NOMO-1 treated with DMSO at 0.1 percent for 48 hours (cell line): ENCODE measurements at regions not wholly inside any gene's neighbourhood (a gene's known extent, or its start where the extent isn't known, plus 50 kb on each side); places are given as distances from the start of the nearest gene placed in this dataset.

Experiments
- DNase-seq: peaks from one replicate; lab custom pipeline; 2025; ENCODE audit not compliant: unreplicated experiment; lab: John Stamatoyannopoulos, UW

DNA sequence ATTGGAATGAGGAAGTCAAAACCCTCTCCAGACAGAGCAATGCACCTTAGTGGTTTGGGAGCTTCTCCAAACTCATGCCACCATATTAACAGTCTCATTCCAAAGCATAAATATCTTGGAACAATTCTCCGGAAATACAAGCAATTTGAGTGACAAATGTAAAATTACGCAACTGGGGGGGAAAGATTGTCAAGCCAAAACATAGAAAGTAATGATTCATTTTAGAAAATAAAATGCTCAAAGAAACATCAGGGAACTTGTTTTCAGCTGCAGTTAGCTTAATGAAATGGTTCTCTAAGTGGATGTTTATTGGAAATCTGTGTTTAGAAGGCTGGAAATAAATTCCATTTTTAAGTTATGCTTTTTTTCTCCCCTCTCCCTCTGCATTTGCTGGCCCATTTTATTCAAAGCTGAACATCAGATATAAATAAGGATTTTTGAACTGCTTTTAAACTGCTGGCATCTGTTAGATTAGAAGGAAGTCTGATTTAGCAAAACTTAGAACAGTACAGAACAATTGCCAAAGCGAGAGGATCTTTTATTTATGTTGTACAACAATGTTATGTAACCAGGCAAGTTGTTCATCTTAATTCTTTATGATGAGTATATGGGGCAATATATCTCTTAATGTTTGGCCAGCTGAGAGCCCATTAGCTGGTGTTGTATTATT, 551.9 kb downstream of the PRELID2 start:
- no peak for DNase-seq

DNA sequence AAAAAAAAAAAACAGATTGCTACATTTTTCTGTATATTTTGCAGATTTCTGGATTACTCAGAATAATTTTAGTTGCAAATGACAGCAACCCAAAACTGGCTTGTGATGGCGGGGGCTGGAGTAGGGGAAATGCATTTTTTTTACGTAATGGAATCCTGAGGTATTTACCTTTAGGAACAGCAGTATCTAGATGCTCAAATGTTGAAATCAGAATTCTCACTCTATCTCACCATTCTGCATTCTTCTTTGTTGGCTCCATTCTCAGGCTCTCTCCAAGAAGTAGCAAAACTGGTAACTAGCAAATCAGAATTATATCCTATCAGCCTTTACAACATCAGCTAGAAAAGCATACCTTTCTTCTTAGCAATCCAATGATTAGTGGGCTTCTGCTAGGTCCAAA, 554.3 kb downstream of the PRELID2 start:
- DNase-seq: no peak

DNA sequence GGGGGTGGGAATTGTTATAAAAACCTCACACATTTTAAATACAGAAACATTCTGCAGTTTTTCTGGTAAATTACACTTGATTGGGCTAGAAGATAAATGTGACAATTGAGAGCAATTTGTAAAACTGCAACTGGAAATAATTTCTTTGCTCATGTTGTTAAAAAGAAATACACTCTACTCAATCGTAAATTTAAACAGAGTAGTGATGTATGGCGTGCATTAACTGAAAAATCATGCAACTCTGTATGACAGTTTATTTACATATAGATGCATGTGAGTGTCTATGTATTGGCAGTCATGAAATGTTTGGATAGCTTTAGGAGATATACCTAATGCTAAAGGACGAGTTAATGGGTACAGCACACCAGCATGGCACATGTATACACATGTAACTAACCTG, 554.9 kb downstream of the PRELID2 start:
- no peak for DNase-seq

DNA sequence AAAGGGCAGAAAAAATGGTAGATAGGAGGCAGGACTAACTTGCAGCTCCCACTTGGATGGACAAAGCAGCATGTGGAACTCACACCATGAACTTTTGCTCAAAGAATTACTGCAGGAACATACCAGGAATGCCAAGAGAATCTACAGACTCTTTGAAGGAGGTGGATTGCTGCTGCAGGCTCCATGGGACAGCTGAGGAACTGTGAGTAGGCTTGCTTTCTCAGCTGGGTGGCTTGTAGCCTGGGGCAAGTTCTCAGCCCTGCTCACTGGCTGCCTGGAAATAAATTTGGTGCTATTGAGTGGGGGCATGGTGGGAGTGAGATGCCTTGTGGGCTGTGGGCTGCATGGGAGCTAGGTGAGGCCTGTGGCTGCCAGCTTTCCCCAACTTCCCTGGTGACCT, 574.5 kb downstream of the PRELID2 start:
- no peak for DNase-seq

DNA sequence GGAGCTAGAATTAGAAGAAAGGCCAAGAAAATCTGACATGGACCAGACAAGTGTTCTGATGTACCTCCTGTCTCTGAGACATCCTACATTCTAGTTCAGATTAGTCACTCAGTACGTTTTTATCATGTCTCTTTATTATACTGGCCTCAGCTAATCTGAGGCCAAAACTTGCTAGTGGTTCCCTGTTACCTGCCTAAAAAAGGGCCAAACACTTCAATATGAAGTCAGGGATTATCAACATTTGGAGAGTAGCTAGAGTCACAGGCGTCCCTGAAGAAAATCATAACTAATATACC, 587.4 kb downstream of the PRELID2 start:
- no peak for DNase-seq

DNA sequence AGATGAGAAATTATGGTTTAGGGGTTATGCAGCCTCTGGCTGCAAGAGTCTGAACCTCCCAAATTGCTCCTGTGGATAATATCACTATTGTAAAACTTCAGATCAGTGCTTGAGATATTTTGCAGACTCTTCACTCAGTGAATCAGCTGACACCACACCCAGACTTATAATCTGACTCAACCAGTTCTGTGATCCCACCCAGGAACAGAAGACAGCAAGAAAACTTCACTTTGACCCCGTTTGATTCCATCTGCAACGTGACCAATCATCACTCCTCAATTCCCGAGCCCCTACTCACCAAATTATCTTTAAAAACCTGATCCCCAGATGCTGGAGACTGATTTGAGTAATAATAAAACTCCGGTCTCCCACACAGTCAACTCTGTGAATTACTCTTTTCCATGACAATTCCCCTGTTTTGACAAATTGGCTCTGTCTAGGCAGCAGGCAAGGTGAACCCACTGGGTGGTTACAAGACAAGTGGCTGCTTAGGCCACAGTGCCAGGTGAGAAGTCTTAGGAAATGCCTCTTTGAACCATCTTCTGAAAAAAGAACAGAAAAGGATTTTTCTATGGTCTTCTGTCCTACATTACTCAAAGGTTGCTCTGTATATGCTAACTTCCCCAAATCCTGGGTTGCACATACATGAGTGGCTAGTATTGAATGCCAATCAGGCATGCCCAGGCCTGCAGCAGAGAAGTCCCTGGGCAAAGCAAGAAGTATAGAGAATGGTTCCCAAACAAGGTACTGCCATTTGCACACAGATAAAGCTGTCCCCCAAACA, 588.0 kb downstream of the PRELID2 start:
- no peak for DNase-seq

DNA sequence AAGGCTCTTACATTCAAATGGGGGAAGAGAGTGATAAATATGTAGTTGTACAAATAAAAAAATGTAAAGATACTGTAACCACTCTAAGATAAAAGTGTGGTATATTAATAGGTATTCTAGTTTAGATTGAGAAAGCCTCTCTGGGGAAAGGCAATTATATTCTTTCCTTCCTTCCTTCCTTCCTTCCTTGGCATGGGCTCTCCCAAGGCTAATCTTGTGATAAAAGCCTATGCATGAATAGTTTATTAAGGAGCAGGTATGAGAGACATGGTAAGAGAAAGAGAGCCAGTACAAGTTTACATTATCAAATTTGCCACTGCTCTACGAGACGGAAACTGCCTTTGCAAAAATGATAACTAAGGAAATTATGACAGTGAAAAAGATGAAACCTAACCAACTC, 588.8 kb downstream of the PRELID2 start:
- no peak for DNase-seq

DNA sequence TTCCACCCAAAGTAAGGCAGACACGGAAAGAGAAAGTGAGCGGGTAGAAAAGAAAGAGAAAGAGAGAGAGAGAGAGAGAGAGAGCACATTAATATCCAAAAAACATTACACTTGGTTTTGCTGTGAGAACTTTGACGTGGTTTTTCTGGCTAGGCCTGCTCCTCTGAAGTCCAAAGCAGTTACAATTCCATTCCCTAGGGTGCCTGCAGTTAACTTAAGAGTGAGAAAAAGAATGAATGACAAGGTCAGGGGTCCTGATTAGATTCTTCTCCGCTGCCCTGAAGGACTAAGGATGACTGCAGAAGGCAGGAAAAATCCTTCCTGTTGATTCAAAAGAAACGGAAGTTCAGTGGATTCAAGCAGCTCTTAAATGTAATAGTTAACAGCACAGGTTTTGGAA, 589.8 kb downstream of the PRELID2 start:
- no peak for DNase-seq

DNA sequence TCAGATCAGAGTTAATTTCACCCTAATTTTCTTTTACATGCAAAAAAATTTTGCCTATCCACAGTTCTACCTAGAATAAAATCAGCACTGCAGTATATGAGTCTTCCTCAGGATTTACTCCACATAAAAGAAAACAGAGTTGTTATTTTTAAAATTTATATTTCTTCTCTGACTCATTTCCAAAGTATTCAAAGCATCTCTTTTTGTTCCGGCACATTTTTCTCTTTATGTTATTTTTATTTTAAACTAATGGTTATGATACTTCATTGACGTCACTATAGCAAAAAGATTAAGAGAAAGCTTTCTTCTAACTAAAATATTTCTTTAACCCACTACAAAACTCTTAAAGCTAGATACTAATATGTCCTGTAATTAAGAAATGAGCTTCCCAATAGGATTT, 590.4 kb downstream of the PRELID2 start:
- no peak for DNase-seq

DNA sequence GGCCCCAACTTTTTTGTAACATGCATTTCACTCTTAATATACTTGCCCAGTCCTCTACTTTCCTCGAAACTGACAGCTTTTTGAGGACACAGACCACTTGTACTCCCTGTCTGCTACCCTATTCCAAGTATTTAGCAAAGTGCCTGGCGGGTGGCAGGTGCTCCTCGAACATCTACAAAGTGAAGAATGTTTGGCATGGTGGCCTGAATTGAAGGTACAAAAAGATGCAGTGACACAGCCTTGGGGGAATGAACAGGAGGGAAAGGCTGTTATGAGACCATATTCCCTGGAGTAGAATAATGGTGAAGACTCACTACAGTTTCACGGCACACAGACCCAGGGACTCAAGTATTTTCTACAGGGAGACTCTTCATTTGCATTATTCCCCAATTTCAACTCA, 590.9 kb downstream of the PRELID2 start:
- no peak for DNase-seq

DNA sequence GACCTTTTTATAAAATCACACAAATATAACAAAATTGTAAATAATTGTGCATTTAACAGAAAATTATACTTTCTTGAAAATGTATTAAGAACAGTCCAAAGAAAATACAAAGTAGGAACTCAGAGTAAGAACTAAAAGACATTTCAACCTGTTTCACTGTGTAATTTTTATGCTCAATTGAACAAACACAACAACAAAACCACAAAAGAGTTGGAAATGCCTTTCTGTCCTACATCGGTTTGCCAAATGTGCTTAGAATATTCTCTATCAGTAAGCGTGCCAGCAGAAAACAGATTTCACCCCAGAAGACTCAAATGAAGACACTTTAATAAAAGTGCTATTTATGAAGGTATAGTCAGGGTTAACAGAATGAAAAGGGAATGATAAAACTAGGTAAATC, 592.1 kb downstream of the PRELID2 start:
- DNase-seq: no peak

DNA sequence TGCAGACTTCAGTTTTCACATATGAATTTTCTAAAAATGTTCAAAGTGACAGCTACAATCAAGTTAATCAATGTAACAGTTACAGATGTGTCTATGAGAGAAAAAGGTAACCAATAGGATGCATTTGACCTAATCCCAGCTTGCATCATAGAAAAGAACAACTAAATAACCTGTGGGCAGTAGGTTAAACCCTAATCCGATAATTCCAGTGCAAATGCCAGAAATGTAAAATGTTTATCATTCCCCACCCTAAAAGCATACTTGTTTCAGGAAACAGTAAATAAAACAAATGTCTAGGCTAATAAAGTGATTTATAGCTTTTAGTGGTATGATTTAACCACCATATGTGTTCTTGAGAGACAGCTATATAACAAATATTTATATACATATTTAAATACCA, 592.6 kb downstream of the PRELID2 start:
- DNase-seq: no peak

DNA sequence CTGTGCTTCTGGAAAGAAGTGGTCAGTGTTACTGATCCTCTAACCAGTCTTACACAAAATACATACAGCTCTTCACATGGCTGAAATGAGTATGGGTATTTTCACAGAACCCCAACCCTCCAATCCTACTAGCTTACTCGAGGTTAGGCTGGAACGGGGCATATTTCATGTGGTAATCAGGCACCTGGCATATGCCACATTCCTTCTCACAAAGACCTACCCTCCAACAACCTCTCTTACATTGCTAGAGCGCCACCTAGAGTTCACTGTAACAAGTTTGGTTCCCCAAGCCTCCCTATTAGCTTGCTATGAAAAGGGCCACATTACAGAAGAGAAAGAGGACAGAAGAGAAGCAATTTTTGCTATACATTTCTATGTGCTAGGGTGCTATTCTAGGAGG, 597.3 kb downstream of the PRELID2 start:
- no peak for DNase-seq

DNA sequence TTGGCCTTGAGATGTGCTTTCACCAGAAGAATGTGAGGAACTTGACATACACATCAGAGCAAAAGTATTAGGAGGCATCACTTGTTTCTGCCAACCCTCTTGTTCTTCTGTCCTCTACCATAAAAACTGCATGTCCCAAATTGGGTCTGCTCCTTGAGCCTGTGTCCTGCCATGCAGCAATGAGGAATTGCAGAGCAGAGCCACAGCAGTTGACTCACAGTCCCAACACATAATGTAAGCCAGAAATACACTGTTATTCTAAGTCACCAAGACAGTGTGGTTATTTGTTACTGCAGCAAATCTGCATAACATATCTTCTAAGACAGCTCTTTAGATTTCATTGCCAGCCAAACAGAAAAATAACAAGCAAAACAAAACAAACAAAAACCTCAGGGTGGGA, 598.2 kb downstream of the PRELID2 start:
- no peak for DNase-seq

DNA sequence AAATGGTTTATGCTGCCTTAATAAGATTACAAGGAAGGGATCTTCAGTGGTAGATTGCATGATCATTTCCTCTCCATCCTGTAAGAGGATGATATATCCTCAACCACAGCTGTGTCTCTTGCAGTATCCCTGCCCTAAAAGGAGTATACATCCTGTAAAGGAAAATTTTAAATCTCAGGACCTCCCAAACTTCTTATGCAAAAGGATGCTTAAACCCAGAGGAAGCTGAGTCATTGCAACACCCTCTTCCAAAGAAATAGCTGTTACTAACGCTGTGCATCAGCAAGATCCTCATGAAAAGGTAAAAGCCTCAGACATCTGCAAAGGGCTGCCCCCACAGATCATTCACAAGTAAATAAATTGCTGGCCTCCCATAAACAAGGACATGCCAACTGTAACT, 599.0 kb downstream of the PRELID2 start:
- no peak for DNase-seq

DNA sequence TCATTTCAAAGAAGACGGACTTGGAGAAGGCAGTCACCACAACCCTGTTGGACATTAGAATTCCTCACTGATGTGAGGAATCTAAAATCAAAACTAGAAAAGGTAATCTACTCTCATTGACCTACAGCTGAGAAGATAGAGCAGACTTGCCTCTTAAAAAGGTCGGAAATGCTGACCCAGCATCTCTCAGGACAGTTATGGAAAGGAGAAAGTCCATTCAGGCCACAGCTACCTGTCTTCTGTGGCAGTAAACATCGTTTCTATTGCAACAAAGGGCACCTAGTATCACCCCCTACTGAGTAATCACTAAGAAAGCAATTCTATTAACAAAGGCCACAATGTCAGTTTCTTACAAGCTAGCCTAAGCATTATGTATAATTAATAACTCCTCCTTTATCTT, 601.7 kb downstream of the PRELID2 start:
- no peak for DNase-seq

DNA sequence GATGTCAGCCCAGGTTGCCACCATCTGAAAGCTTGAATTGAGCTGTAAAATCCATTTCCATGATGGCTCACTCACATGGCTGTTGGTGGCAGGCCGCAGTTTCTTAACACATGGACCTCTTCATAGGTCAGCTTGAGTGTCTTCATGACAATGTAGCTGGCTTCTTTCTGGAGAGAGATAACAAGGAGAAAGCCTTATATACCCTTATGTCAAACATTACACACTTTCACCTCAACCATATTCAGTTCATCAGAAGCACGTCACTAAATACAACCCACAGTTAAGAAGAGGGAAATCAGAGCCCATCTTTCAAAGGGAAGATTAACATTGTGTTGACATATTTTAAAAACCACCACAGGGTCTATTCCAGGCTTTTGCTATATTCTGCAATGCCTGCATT, 604.4 kb downstream of the PRELID2 start:
- DNase-seq: no peak

DNA sequence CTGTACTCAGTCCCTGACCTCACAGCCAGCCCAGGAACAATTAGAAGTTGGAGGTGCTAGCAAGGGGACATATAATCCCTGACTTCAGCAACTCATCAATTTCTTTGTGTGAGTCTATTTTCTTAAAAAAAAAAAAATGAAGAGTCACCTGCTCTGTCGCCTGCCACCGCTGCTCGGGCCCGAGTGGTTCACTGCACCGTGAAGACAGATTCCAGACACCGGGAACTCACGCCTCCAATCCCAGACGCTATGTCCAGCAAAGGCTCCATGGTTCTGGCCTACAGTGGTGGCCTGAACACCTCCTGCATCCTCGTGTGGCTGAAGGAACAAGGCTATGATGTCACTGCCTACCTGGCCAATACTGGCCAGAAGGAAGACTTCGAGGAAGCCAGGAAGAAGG, 606.6 kb downstream of the PRELID2 start:
- no peak for DNase-seq

DNA sequence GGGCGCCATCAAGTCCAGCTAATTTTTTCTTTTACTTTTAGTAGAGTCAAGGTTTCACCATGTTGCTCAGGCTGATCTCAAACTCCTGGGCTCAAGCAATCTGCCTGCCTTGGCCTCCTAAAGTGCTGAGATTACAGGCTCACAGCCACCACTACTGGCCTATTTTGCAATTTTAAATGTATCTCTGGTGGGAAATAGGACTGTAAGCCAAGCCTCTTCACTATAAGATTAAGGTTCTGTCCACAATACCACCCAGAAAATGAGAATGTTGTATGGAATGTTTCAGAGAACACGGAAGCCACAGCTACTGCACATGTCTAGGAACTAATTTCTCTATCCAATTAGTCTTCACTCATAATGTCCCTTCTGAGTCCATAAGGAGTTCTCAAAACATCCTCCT, 607.3 kb downstream of the PRELID2 start:
- DNase-seq: no peak

DNA sequence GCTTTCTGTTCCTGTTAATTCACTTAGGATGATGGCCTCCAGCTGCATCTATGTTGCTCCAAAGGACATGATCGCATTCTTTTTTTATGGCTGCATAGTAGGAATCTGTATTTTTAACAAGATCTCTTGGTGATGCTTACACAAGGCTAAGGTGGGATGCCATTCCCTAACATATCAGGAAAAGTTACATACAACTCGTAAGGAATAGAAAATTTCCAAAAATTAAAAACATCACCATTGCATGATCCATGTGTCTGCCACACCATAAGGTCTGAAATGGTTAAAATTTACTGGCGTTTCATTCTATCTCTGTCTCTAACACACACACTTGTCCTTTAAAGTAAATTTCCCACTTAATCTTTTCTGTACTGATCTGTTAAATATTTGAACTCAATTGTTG, 608.4 kb downstream of the PRELID2 start:
- DNase-seq: no peak

DNA sequence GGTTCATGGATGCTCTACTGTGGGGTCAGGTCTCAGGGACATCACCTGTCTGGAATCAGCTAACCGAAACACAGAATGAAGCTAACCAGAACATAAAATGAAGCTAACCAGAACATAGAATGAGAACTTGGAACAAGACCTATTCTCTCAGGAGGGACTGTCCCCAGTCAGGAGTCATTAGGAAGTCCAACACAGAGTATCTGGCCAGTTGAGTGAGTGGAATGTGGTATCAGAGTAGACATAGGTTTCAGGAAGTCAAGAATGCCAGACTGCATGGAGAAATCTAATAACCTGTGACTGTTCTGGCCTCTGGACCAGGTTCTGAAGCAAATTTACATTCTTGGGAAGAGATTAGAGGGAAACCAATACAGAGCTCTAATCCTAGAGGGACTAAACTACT, 609.6 kb downstream of the PRELID2 start:
- DNase-seq: no peak

DNA sequence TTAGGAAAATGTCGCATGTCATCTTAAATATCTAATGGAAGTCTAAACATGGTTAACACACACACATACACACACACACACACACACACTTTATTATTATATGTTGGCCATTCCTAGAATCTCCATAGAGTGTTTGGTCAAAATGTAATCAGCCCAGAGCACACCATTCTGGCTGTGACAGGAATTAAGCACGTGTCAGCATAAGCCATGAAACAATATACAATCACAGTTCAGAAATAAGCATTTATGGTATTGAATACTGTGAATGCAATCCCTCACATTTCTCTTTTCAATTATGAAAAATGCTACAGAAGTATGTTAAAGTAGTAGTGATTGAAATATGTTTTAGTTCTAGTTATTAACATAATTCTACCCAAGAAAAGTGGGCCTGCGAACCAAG, 611.6 kb downstream of the PRELID2 start:
- no peak for DNase-seq

DNA sequence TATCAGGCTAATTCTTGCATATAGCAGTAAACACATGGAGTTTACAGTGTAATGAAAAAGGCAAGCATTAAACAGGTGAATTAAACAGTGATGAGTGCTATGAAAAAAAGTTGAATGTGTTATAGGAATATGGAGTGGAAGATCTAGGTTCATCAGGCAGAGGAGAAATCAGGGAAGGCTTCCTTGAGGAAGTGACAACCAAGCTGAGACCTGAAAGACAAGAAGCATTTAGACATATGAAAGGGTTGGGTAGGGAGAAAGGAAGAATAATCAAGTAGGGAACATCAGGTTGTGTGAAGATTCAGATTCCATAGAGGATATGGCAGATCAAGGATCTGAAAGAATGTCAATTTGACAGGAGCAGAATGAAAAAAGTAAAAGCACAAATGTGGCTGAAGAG, 612.5 kb downstream of the PRELID2 start:
- no peak for DNase-seq
